ENCODE measurements at regions not wholly inside any gene's neighbourhood (a gene's known extent, or its start where the extent isn't known, plus 50 kb on each side); places are given as distances from the start of the nearest gene placed in this dataset.

DNA sequence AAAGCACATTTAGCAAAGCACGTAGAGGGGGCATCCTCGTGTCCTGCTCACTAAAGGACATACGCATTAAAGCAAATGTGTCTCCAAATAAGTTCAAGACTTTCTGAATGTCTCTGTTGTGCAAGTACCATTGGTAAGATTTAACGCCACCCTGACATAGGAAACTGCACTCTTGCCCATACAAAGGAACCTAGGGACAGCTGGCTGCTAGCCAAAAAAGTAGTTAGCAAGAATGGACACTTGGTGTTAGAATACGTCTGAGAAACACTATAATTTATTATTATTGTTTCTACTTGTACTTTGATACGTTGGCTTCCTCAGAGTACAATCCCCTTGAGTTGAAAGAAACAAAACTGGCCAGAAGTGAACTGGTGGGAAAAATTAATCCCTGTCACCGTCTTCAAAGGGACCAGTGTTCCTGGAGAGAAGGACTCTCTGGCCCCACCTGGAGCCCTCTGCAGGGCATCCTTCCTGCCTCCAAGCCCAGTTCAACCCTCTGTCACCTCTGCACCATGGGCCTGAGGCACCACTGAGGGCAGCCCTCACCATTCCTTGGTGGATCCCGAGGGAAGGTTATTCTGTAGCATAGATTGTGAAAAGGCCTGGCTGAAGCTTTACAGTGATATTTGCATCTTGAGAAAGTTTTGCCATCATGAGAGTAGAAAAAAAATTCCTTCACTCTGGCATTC is 51.4 kb upstream of the APCDD1 start:
- TF ChIP-seq EZH2 (IDR thresholded peaks at IDR 0.05; ENCODE audit: borderline replicate concordance) (no peak), EZH2phosphoT487 (IDR thresholded peaks at IDR 0.05; ENCODE audit: low read depth, severe bottlenecking, unreplicated experiment) (no peak)

Data from hepatocyte (in vitro differentiated cells).